ENCODE measurements at regions not wholly inside any gene's neighbourhood (a gene's known extent, or its start where the extent isn't known, plus 50 kb on each side); places are given as distances from the start of the nearest gene placed in this dataset.

DNA sequence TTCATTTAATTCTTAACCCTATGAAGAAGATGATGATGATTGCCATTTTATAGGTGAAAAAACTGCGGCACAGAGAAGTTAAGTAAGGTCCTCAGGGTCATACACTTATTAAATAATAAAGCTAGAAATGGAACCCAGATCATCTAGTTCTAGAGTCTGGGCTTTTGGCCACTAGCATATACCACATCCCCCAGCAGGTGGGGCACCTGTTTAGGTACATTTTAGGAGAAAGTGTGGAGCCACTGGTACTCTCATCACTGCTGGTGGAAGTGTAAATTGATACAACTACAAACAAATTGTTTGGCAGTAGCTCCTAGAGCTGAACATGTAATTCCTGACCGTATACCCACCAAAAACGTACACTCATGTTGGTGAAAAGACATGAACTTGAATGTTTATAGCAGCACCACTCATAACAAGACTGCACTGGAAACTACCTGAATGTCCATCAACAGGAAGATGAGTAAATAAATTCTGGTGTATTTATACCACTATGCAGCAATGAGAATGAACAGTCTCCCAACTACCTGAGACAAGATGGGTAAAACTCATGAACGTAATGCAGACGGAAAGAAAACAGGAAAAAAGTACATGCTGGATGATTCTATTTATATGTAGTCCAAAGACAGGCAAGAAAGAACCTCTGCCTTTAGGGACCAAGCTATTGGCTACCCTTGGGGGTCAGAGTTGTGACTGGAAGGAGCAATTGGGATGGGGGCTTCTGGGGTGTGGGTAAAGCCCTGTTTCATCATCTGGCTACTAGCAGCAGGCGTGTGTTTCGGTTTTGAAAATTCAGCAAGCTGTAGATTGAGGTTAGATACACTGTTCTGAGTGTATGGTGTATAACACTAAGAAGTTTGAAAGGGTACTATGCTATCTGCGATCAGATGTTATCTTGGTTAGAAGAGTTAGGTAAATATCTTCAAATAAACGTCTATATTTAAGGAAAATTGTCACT lies 72.3 kb upstream of the ADGRG2 start:
- TF ChIP-seq CTCF (conservative IDR thresholded peaks at IDR 0.05; ENCODE audit: low read depth in 2 of 2), result peak in 1 of 2 experiments; percentile 28; a peak in 2 of 4 replicates
- no peak for TF ChIP-seq CREB1 (CRISPR knock-in tag; IDR thresholded peaks at IDR 0.05; ENCODE audit: low read depth)
- TF ChIP-seq POLR2AphosphoS5 (IDR thresholded peaks at IDR 0.05; ENCODE audit: low read depth), result no peak
- no peak for TF ChIP-seq EZH2 (IDR thresholded peaks at IDR 0.05; ENCODE audit: low read depth, unreplicated experiment)
- TF ChIP-seq ZNF114 (CRISPR knock-in tag; IDR thresholded peaks at IDR 0.05), result no peak
- TF ChIP-seq, protein P1, sequence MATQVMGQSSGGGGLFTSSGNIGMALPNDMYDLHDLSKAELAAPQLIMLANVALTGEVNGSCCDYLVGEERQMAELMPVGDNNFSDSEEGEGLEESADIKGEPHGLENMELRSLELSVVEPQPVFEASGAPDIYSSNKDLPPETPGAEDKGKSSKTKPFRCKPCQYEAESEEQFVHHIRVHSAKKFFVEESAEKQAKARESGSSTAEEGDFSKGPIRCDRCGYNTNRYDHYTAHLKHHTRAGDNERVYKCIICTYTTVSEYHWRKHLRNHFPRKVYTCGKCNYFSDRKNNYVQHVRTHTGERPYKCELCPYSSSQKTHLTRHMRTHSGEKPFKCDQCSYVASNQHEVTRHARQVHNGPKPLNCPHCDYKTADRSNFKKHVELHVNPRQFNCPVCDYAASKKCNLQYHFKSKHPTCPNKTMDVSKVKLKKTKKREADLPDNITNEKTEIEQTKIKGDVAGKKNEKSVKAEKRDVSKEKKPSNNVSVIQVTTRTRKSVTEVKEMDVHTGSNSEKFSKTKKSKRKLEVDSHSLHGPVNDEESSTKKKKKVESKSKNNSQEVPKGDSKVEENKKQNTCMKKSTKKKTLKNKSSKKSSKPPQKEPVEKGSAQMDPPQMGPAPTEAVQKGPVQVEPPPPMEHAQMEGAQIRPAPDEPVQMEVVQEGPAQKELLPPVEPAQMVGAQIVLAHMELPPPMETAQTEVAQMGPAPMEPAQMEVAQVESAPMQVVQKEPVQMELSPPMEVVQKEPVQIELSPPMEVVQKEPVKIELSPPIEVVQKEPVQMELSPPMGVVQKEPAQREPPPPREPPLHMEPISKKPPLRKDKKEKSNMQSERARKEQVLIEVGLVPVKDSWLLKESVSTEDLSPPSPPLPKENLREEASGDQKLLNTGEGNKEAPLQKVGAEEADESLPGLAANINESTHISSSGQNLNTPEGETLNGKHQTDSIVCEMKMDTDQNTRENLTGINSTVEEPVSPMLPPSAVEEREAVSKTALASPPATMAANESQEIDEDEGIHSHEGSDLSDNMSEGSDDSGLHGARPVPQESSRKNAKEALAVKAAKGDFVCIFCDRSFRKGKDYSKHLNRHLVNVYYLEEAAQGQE (IDR thresholded peaks at IDR 0.05; ENCODE audit: unreplicated experiment), result no peak
- no peak for TF ChIP-seq EZH2phosphoT487 (IDR thresholded peaks at IDR 0.05; ENCODE audit: unreplicated experiment)
- TF ChIP-seq STAT1 (IDR thresholded peaks at IDR 0.05; ENCODE audit: unreplicated experiment), result no peak
- no peak for TF ChIP-seq JUNB (IDR thresholded peaks at IDR 0.05; ENCODE audit: unreplicated experiment)

Data from GM23338 (cell line).